ENCODE measurements at regions not wholly inside any gene's neighbourhood (a gene's known extent, or its start where the extent isn't known, plus 50 kb on each side); places are given as distances from the start of the nearest gene placed in this dataset.

DNA sequence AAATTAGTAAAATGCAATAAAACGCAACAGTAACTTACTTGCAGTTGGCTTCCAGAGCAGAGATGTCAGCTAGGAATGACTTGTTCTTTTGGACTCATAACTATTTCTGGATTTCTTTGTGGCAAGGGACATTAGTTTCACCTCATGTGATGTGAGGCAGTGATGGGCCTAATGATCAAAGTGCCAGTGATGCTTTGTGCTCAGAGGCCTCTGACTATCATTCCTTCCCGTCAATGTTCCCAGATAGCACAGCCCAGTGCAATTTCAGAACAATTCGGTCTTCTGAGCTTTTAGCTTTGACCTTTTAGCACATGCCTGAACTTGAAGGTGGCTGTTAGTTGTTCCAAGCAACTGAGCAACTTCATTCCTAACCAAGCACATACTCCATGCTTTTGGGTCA lies 596.8 kb downstream of the TFAP2B start:
- H3K9ac ChIP-seq (ENCODE audit: low read depth in 1 of 3, low read length in 3 of 3) = no peak overlapping the region
- no peaks in the 10 kb centered on the region for H3K4me1 ChIP-seq (ENCODE audit: control insufficient read depth in 3 of 3, insufficient read depth in 3 of 3, low read length in 3 of 3)
- no peak overlapping the region for H3K27ac ChIP-seq (ENCODE audit: low read depth, low read length)
- H3K36me3 ChIP-seq (ENCODE audit: control insufficient read depth in 3 of 3, insufficient read depth in 3 of 3, low read length in 3 of 3) = no peaks in the 10 kb centered on the region
- no peak overlapping the region for H3K4me3 ChIP-seq (ENCODE audit: low read length in 3 of 3)
- H3K9me3 ChIP-seq (ENCODE audit: control insufficient read depth in 3 of 3, low read length in 3 of 3) = no peaks in the 10 kb centered on the region
- H3K27me3 ChIP-seq (ENCODE audit: control insufficient read depth in 3 of 3, insufficient read depth in 3 of 3, low read length in 3 of 3) = no peaks in the 10 kb centered on the region

DNA sequence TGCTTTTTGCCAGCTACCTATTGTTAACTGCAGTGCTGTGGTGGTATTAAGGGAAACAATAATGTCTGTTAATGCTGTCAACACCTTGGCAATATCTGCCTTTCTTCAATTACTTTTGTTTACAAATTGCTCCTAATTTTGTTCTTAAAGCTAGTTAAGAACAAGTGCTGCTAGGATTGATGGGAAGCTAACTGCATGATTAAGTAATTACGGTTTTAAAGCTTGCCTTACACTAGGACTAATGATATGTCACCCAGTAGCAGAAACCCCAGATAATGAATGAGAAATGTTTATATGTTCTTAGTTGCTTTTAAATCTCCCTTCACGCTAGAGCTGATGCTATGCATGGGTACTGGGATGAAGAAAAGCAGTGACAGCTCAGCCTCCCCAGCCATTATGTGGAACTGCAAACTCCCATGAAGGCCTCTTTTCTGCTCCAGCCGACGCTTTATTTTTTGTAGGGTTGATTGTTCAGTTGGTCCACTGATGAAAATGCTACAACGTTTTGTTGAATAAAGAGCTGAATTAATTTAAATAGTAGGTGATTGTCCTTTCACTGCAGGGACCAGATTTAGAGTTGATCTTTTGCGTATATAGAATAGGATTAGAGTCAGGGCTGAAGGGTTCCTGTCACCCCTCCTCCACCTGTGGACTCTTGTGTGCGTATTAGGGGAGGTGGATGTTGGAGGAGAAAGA lies 610.5 kb downstream of the TFAP2B start:
- H3K9me3 ChIP-seq (ENCODE audit: control insufficient read depth in 3 of 3, low read length in 3 of 3) = no peaks in the 10 kb centered on the region
- no peaks in the 10 kb centered on the region for H3K36me3 ChIP-seq (ENCODE audit: control insufficient read depth in 3 of 3, insufficient read depth in 3 of 3, low read length in 3 of 3)
- no peak overlapping the region for H3K27ac ChIP-seq (ENCODE audit: low read depth, low read length)
- H3K4me1 ChIP-seq (ENCODE audit: control insufficient read depth in 3 of 3, insufficient read depth in 3 of 3, low read length in 3 of 3) = no peaks in the 10 kb centered on the region
- H3K4me3 ChIP-seq (ENCODE audit: low read length in 3 of 3) = no peak overlapping the region
- H3K27me3 ChIP-seq (ENCODE audit: control insufficient read depth in 3 of 3, insufficient read depth in 3 of 3, low read length in 3 of 3) = no peaks in the 10 kb centered on the region
- H3K9ac ChIP-seq (ENCODE audit: low read depth in 1 of 3, low read length in 3 of 3) = no peak overlapping the region

DNA sequence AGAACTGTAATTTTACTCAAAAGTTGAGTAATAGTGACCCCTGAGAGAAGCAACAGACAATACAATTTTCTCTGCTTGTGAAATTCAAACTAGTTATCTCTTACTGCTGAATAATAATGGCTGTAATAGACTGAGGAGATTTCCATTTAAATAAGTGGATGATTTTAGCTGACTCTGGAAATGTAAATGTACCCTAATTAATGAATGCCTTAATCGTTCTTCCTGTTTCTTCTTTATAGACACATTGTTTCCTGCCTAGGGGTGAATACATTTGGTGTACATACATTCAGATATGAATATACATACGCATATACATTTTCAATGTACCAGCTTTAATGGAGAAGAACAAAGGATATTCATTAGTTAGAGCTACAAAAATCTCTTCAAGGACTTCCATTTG lies 611.9 kb downstream of the TFAP2B start:
- Histone ChIP-seq H3K4me3 (ENCODE audit: low read length in 3 of 3) (no peak overlapping the region), H3K4me1 (ENCODE audit: control insufficient read depth in 3 of 3, insufficient read depth in 3 of 3, low read length in 3 of 3) (no peaks in the 10 kb centered on the region), H3K36me3 (ENCODE audit: control insufficient read depth in 3 of 3, insufficient read depth in 3 of 3, low read length in 3 of 3) (no peaks in the 10 kb centered on the region), H3K27ac (ENCODE audit: low read depth, low read length) (no peak overlapping the region), H3K9ac (ENCODE audit: low read depth in 1 of 3, low read length in 3 of 3) (no peak overlapping the region), H3K27me3 (ENCODE audit: control insufficient read depth in 3 of 3, insufficient read depth in 3 of 3, low read length in 3 of 3) (no peaks in the 10 kb centered on the region), H3K9me3 (ENCODE audit: control insufficient read depth in 3 of 3, low read length in 3 of 3) (no peaks in the 10 kb centered on the region)

DNA sequence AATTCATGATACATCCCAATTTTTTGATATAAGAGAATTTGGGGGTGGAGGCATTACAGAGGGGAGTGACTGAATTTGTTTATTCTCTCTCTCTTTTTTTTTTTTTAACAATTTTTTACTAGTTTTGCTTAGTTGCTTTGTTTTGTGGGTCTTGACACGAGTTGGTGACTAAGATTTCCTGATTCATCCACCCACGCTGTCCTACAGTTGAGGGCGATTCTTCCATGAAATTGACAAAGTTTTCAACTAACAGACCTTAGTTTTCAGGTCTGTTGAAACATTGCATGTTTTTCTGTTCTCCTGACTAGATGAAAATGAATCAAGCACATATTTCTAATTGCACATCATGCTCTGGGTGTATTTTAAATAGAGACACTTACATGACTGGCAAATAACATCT lies 613.8 kb downstream of the TFAP2B start:
- no peaks in the 10 kb centered on the region for H3K27me3 ChIP-seq (ENCODE audit: control insufficient read depth in 3 of 3, insufficient read depth in 3 of 3, low read length in 3 of 3)
- H3K27ac ChIP-seq (ENCODE audit: low read depth, low read length) = no peak overlapping the region
- no peaks in the 10 kb centered on the region for H3K36me3 ChIP-seq (ENCODE audit: control insufficient read depth in 3 of 3, insufficient read depth in 3 of 3, low read length in 3 of 3)
- no peak overlapping the region for H3K9ac ChIP-seq (ENCODE audit: low read depth in 1 of 3, low read length in 3 of 3)
- H3K9me3 ChIP-seq (ENCODE audit: control insufficient read depth in 3 of 3, low read length in 3 of 3) = no peaks in the 10 kb centered on the region
- H3K4me3 ChIP-seq (ENCODE audit: low read length in 3 of 3) = no peak overlapping the region
- no peaks in the 10 kb centered on the region for H3K4me1 ChIP-seq (ENCODE audit: control insufficient read depth in 3 of 3, insufficient read depth in 3 of 3, low read length in 3 of 3)

DNA sequence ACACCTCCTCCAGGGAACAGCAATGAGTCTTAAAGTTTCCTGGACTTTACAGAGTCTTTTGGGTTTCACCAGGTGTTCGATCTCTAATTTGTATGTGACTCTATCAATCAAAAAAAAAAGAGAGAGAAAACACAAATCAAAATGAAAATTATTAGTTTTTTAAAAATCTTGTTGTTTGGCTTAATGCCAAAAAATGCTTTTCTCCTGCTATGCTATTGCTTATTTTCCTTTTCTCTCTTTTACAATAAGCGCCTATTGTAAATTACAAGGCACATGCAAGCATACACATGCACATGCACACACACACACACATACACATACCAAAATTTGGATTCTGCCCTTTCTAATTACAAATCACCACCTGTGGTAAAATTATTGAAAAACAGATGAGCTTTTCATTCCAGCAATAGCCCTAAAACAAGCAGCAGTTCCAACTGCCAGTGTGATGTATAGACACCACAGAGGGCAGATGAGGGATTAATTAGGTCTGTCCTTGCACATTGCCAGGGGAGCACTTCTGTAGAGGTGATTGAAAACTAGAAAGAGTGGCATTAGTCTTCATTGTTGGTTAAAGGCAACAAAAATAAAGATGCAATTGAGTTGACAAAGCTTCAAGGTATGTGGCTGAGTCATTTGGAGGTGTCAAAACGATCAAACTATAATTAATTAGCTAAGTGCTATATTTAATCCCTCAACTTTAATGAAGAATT lies 631.7 kb downstream of the TFAP2B start:
- H3K36me3 ChIP-seq (ENCODE audit: control insufficient read depth in 3 of 3, insufficient read depth in 3 of 3, low read length in 3 of 3) = no peaks in the 10 kb centered on the region
- no peak overlapping the region for H3K4me3 ChIP-seq (ENCODE audit: low read length in 3 of 3)
- no peak overlapping the region for H3K27ac ChIP-seq (ENCODE audit: low read depth, low read length)
- no peaks in the 10 kb centered on the region for H3K27me3 ChIP-seq (ENCODE audit: control insufficient read depth in 3 of 3, insufficient read depth in 3 of 3, low read length in 3 of 3)
- no peaks in the 10 kb centered on the region for H3K4me1 ChIP-seq (ENCODE audit: control insufficient read depth in 3 of 3, insufficient read depth in 3 of 3, low read length in 3 of 3)
- H3K9me3 ChIP-seq (ENCODE audit: control insufficient read depth in 3 of 3, low read length in 3 of 3) = no peaks in the 10 kb centered on the region
- H3K9ac ChIP-seq (ENCODE audit: low read depth in 1 of 3, low read length in 3 of 3) = no peak overlapping the region

DNA sequence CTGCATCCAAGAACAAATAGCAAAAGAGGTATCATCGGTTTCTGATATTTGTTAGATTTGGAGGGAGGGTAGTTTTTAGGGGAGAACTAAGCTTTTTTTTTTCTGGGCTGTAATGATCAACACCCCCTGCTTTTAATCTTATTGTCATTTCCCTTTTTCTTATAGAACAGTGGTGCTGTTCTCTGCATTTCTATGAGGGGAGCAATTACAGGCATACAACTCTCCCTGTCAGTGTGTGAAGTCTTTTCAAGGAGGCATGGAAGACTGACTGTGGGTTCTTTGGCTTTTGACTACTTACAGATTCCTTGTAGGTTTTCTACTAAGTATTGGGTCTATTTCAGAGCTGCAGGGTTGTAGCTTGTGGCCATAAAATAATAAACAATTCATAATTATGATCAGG lies 632.3 kb downstream of the TFAP2B start:
- no peak overlapping the region for H3K27ac ChIP-seq (ENCODE audit: low read depth, low read length)
- no peak overlapping the region for H3K9ac ChIP-seq (ENCODE audit: low read depth in 1 of 3, low read length in 3 of 3)
- H3K36me3 ChIP-seq (ENCODE audit: control insufficient read depth in 3 of 3, insufficient read depth in 3 of 3, low read length in 3 of 3) = no peaks in the 10 kb centered on the region
- no peak overlapping the region for H3K4me3 ChIP-seq (ENCODE audit: low read length in 3 of 3)
- H3K9me3 ChIP-seq (ENCODE audit: control insufficient read depth in 3 of 3, low read length in 3 of 3) = no peaks in the 10 kb centered on the region
- no peaks in the 10 kb centered on the region for H3K27me3 ChIP-seq (ENCODE audit: control insufficient read depth in 3 of 3, insufficient read depth in 3 of 3, low read length in 3 of 3)
- H3K4me1 ChIP-seq (ENCODE audit: control insufficient read depth in 3 of 3, insufficient read depth in 3 of 3, low read length in 3 of 3) = no peaks in the 10 kb centered on the region

DNA sequence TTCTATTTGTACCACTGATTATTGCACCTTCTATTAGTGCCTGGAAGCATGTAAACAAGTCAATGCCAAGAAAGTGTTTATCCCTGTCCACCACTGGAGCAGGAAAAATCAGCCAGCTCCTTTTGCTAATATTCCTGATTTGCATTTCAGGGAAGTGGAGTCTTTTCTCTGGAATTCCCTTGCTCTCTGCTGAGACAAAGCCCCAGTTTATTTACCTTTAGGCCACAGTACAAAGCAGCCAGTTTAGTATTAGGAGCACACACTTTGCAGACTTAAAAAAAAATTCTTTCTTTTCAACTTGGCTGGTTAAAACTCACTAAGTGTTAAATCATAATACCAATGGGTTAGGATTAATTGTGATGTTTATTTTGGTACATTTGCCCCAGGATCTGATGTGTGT lies 631.1 kb downstream of the PKHD1 start:
- Histone ChIP-seq H3K4me3 (ENCODE audit: low read length in 3 of 3) (no peak overlapping the region), H3K9ac (ENCODE audit: low read depth in 1 of 3, low read length in 3 of 3) (no peak overlapping the region), H3K27ac (ENCODE audit: low read depth, low read length) (no peak overlapping the region), H3K4me1 (ENCODE audit: control insufficient read depth in 3 of 3, insufficient read depth in 3 of 3, low read length in 3 of 3) (no peaks in the 10 kb centered on the region), H3K9me3 (ENCODE audit: control insufficient read depth in 3 of 3, low read length in 3 of 3) (no peaks in the 10 kb centered on the region), H3K27me3 (ENCODE audit: control insufficient read depth in 3 of 3, insufficient read depth in 3 of 3, low read length in 3 of 3) (no peaks in the 10 kb centered on the region), H3K36me3 (ENCODE audit: control insufficient read depth in 3 of 3, insufficient read depth in 3 of 3, low read length in 3 of 3) (no peaks in the 10 kb centered on the region)

DNA sequence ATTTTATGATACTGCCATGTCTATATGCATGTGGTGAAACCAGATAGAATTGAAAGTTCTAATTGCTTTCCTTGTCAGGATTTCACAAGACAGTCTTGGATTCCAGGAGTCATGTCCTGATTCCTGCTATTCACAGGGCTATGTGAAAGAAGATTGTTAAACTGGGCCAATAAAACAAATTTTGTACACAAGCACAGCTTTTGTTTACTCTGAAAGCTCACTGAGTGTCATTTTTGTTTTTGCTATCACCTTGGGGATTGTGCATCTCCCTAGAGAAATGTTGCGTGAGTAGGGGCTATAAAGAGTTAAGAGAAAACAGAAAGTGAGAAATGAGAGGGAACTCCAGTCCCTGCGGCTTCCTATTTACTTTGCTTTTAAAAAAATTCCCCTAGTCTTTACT lies 627.5 kb downstream of the PKHD1 start:
- Histone ChIP-seq H3K9me3 (ENCODE audit: control insufficient read depth in 3 of 3, low read length in 3 of 3) (no peaks in the 10 kb centered on the region), H3K9ac (ENCODE audit: low read depth in 1 of 3, low read length in 3 of 3) (no peak overlapping the region), H3K4me3 (ENCODE audit: low read length in 3 of 3) (no peak overlapping the region), H3K36me3 (ENCODE audit: control insufficient read depth in 3 of 3, insufficient read depth in 3 of 3, low read length in 3 of 3) (no peaks in the 10 kb centered on the region), H3K27ac (ENCODE audit: low read depth, low read length) (no peak overlapping the region), H3K27me3 (ENCODE audit: control insufficient read depth in 3 of 3, insufficient read depth in 3 of 3, low read length in 3 of 3) (no peaks in the 10 kb centered on the region), H3K4me1 (ENCODE audit: control insufficient read depth in 3 of 3, insufficient read depth in 3 of 3, low read length in 3 of 3) (no peaks in the 10 kb centered on the region)

DNA sequence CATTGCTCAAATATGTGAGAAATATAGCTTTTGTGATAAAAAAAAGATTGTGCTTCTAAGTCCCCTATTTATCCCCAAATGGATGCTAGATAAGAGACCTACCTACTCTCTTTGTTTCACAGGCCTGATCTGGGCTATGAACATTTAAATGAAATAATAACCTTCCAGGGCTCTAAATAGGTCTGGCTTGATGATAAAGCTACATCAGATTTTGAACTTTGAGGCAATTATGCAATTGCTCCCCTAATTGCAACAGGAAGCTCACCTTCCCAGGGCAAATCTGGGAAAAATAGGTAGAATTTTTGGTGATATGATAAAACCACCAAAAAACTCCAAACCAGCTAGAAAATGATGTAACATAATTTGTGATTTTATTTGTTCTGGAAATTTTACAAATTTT lies 624.5 kb downstream of the PKHD1 start:
- Histone ChIP-seq H3K27ac (ENCODE audit: low read depth, low read length) (no peak overlapping the region), H3K36me3 (ENCODE audit: control insufficient read depth in 3 of 3, insufficient read depth in 3 of 3, low read length in 3 of 3) (no peaks in the 10 kb centered on the region), H3K4me1 (ENCODE audit: control insufficient read depth in 3 of 3, insufficient read depth in 3 of 3, low read length in 3 of 3) (no peaks in the 10 kb centered on the region), H3K9ac (ENCODE audit: low read depth in 1 of 3, low read length in 3 of 3) (no peak overlapping the region), H3K9me3 (ENCODE audit: control insufficient read depth in 3 of 3, low read length in 3 of 3) (no peaks in the 10 kb centered on the region), H3K27me3 (ENCODE audit: control insufficient read depth in 3 of 3, insufficient read depth in 3 of 3, low read length in 3 of 3) (no peaks in the 10 kb centered on the region), H3K4me3 (ENCODE audit: low read length in 3 of 3) (no peak overlapping the region)

DNA sequence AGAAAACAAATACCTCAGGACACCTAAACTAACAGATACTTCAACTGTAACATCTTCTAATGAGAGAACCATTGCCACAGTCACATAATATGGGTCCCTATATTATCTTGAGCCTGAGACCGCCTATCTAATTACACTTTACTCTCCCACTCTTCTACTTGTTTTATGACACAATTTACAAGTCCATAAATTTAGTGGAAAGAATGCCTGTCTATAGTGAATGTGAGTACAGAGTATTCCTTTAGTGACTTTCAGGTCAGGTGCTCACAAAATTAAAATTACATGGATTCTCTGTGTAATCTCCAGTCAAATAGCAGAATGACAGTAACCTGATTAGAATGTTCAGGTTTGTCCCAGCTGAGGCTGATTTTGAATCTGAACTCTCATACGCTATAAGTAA lies 624.1 kb downstream of the PKHD1 start:
- no peak overlapping the region for H3K9ac ChIP-seq (ENCODE audit: low read depth in 1 of 3, low read length in 3 of 3)
- no peaks in the 10 kb centered on the region for H3K36me3 ChIP-seq (ENCODE audit: control insufficient read depth in 3 of 3, insufficient read depth in 3 of 3, low read length in 3 of 3)
- no peaks in the 10 kb centered on the region for H3K9me3 ChIP-seq (ENCODE audit: control insufficient read depth in 3 of 3, low read length in 3 of 3)
- H3K27ac ChIP-seq (ENCODE audit: low read depth, low read length) = no peak overlapping the region
- no peaks in the 10 kb centered on the region for H3K27me3 ChIP-seq (ENCODE audit: control insufficient read depth in 3 of 3, insufficient read depth in 3 of 3, low read length in 3 of 3)
- H3K4me3 ChIP-seq (ENCODE audit: low read length in 3 of 3) = no peak overlapping the region
- H3K4me1 ChIP-seq (ENCODE audit: control insufficient read depth in 3 of 3, insufficient read depth in 3 of 3, low read length in 3 of 3) = no peaks in the 10 kb centered on the region

Measured in skeletal muscle tissue (tissue), 3 donors.